ENCODE measurements at regions not wholly inside any gene's neighbourhood (a gene's known extent, or its start where the extent isn't known, plus 50 kb on each side); places are given as distances from the start of the nearest gene placed in this dataset.
A peak's percentile ranks its signal among the peaks of the same experiment; 100 is the strongest.

DNA sequence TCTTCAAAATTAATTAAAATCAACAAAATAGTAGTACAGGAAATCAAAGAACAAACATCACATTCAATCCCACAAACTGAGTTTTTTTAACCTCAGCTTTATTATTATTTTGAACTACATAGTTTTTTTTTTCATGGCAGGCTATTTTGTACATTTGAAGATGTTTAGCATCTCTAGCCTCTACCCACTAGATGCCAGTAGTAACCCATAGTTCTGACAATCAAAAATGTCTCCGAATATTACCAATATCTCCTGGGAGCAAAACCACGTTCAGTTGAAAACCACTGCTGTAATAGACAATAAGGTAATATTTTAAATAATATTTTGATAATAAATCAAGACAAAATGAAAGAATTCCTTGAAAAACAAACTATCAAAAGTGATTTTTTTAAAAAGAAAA, 702.6 kb upstream of the LRRTM1 start:
- TF ChIP-seq, protein P1, sequence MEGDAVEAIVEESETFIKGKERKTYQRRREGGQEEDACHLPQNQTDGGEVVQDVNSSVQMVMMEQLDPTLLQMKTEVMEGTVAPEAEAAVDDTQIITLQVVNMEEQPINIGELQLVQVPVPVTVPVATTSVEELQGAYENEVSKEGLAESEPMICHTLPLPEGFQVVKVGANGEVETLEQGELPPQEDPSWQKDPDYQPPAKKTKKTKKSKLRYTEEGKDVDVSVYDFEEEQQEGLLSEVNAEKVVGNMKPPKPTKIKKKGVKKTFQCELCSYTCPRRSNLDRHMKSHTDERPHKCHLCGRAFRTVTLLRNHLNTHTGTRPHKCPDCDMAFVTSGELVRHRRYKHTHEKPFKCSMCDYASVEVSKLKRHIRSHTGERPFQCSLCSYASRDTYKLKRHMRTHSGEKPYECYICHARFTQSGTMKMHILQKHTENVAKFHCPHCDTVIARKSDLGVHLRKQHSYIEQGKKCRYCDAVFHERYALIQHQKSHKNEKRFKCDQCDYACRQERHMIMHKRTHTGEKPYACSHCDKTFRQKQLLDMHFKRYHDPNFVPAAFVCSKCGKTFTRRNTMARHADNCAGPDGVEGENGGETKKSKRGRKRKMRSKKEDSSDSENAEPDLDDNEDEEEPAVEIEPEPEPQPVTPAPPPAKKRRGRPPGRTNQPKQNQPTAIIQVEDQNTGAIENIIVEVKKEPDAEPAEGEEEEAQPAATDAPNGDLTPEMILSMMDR (conservative IDR thresholded peaks at IDR 0.05; ENCODE audit: low read depth, low read length), result peak; percentile 57
- TF ChIP-seq EZH2 (IDR thresholded peaks at IDR 0.05; ENCODE audit: low read length, unreplicated experiment), result no peak
- TF ChIP-seq EZH2phosphoT487 (IDR thresholded peaks at IDR 0.05; ENCODE audit: borderline replicate concordance, low read length), result no peak
